A204.1 (cell line): ENCODE measurements at regions not wholly inside any gene's neighbourhood (a gene's known extent, or its start where the extent isn't known, plus 50 kb on each side); places are given as distances from the start of the nearest gene placed in this dataset.
"Not testable (repeated sequence)": the region's sequence is repeated elsewhere in the genome, so short reads cannot be mapped to it uniquely, and the experiment has no call there.

Source experiments
- FAIRE-seq: peaks from 2 replicates; lab custom pipeline; 2012; peaks lifted over from hg19 to GRCh38; lab: Jason Lieb, UNC

DNA sequence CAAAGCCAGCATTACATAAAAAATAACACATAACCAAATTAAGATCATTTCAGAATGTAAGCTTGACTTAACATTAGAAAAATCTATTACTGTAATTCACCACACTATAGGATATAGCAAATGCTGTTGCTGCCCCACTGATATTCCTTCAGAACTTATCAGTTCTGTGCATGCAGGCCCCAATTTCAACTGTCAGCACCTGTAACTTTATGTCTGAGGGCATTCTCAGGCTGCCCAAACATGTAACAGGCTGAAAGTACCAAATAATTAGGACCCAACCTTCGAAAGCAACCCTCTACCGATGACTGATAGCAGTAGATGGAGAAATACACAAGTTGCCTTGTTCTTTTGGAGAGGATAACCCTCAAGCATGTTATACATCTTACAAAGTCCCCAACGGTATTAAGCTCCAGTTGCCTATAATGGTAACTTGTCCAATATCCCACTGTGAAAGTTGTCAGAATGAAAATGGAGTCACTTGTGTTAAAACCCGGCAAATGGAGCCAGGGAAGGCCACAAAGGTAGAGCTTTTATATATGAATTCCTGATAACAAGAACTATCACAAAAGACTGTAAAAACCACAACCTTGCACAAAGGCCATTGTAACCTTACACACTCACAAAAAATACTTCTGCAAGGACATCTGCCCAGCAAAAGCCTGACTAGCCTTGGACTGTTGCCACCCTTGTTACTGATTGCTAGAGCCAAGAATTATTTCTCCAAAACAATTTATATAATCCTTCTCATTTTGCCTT, 66.9 kb upstream of the ZNF746 start:
- no peak for FAIRE-seq

- peak; percentile 88 for FAIRE-seq
Observed at GRCh38 chr7:149562602-149563001, 65.0 kb upstream of the ZNF746 start.

- FAIRE-seq, result no peak
Observed at GRCh38 chr7:149561072-149561471, 63.5 kb upstream of the ZNF746 start.

GRCh38 chr7:149559711-149560110, 62.1 kb upstream of the ZNF746 start:
- FAIRE-seq, result no peak

- no peak for FAIRE-seq
Observed at GRCh38 chr7:149558149-149558861, 60.7 kb upstream of the ZNF746 start.

GRCh38 chr7:149556525-149556924, 58.9 kb upstream of the ZNF746 start:
- not testable (repeated sequence) for FAIRE-seq

DNA sequence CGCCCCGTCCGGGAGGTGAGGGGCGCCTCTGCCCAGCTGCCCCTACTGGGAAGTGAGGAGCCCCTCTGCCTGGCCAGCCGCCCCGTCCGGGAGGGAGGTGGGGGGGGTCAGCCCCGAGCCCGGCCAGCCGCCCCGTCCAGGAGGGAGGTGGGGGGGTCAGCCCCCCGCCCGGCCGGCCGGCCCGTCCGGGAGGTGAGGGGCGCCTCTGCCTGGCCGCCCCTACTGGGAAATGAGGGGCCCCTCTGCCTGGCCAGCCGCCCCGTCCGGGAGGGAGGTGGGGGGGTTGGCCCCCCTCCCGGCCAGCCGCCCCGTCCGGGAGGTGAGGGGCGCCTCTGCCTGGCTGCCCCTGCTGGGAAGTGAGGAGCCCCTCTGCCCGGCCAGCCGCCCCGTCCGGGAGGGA, 57.2 kb upstream of the ZNF746 start:
- not testable (repeated sequence) for FAIRE-seq

- FAIRE-seq, result not testable (repeated sequence)
Observed at GRCh38 chr7:149553991-149554390, 56.4 kb upstream of the ZNF746 start.

GRCh38 chr7:149552799-149553198, 55.2 kb upstream of the ZNF746 start:
- FAIRE-seq, result no peak
